ENCODE measurements at regions not wholly inside any gene's neighbourhood (a gene's known extent, or its start where the extent isn't known, plus 50 kb on each side); places are given as distances from the start of the nearest gene placed in this dataset.

DNA sequence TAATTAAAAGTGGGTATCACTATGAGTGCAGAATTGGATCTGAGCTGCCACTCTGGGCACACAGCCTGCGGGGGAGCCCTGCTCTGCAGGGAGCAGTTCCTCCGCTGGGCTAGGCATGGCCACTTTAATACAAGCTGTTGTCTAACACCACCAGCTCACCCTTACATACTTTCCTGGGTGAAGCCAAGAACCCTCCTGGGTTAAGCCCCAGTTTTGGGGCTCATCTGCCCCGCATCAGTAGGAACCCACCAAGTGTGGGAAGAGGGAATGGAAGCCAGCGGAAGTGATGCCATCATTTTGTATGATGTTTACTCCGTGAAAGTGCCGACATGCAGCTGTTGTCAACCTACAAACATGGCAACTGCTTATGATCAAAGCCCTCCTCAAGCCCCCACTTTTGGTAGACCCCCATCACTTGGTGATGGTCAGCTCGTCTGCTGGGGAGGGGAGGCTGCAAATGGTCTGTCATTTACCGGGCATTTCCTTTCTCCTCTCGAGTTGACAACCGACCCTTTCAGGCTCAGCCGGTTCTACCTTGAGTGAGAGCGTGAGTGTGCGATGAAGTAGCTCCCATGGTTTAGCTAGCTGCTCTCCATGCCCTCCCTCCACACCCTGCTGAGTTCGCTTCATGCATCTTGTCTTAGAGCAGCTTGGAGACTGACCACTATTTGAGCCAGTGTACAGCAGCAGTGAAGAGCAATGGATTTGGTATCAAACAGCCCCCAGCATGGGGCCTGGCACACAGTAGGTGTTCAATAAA, 95.3 kb upstream of the IER5L start:
- no peak for DNase-seq (ENCODE audit: low read depth)

DNA sequence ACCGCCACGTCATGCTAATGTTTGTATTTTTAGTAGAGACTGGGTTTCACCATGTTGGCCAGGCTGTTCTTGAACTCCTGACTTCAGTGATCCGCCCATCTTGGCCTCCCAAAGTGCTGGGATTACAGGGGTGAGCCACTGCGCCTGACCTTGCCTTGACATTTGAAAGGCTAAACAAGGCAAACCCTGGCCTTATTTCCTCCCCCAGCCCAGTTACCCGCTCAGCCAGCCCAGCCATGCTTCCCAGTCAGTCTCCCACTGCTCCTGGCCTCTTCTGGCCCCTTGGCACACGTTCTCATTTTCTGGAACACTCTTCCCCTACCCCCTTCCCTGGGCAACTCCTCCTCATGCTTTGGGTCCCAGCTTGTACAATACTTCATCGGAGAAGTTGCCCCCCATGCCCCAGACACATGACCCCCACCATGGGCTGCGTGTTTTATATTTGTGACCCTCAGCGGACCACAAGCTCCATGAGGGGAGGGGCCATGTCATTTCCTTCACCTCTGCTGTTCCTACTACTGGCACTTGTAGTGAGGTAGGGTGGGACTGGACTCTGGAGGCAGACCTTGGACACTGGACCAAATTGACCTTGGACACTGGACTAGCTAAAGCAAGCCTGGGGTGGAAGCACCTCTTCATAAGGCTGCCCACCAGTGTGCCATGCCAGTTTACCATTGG, 94.4 kb upstream of the IER5L start:
- no peak for DNase-seq (ENCODE audit: low read depth)

DNA sequence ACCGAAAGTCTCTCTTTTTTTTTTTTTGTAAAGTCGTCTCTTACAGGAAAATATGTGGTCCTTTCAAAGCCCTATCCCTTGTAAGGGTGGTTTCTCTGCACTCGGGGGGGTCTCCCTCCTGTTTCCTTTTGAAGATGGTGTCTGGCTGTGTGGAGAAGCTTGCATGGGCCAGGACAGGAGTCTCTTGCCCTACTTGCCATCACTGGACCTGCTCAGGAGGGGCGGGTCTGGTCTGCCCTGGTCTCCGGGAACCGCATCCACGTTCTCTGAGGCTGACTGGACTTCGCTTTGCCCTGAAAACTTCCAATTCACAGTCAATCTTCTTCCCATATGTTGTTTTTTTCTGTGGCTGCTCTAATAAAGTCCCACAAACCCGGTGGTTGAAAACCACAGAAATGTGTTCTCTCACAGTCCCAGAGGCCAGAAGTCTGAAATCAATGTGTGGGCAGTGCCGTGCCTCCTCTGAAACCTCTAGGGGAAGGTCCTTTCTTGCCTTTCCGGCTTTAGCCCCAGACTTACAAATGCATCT, 92.9 kb upstream of the IER5L start:
- peak; percentile 73 for DNase-seq (ENCODE audit: low read depth)

DNA sequence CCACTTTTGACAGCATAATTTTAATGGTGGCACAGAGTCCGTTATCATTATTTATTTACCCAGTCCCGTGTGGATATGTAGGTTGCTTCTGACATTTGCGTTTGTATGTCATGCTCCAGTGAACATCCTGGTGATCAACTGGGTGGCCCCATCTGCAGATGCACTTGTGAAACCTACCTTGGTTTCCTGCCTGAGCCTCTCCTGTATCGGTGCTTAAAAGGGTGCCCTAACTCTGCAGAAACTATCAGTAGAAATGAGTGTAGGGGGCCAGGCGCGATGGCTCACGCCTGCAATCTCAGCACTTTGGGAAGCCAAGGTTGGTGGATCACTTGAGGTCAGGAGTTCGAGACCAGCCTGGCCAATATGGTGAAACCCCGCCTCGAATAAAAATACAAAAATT, 92.1 kb upstream of the IER5L start:
- DNase-seq (ENCODE audit: low read depth) = no peak

DNA sequence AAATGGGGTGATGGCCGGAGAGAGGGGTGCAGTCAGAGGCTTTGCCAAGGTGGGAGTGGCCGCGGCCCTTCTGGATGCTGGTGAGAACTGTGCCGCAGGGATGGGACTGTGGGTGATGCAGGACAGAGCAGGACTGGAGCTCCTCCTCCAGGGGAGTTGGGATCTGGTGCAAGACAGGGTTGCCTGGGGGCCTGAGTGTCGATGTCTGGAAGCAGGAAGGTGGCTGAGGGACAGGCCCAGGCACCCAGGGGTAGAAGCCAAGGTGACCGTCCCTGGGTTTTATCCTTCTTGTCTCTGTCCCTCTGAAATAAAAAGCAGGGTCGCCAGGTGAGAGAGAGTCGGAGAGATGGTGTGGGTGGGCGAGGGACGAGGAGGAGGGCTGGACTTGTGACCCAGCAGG, 89.1 kb upstream of the IER5L start:
- DNase-seq (ENCODE audit: low read depth) = no peak

DNA sequence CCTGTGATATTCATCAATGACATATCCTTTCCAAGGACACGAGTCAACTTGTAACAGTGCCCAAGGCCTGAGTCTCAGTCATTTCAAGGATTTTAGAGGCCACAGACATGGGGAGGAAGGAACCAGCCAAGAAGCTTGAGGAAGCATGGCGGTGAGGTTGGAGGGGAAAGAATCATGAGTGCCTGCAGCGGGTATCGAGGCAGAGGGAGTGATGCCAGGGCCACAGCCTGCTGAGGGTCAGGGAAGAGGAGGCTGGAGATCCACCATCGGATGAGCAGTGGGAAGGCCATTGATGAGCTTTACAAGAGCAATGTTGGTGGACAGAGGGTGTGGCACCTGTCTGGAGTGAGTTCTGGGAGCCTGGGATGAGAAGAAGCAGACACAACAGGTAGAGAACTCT, 88.5 kb upstream of the IER5L start:
- no peak for DNase-seq (ENCODE audit: low read depth)

DNA sequence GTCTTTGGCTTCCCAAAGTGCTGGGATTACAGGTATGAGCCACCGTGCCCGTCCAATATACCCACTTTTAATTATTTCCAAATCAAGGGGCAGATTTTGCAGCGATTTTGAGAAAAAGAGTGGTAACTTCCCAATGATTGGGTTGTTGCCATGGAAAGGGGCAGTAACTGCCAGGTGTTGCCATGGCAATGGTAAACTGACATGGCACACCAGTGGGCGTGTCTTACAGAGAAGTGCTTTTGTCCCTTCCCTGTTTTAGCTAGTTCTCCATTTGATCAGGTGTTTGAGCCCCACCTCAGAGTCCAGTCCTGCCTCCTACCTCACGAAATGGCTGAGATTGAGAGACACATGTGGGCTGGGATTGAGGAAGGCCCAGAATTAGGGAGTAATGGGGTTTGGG, 86.3 kb upstream of the IER5L start:
- DNase-seq (ENCODE audit: low read depth) = no peak

DNA sequence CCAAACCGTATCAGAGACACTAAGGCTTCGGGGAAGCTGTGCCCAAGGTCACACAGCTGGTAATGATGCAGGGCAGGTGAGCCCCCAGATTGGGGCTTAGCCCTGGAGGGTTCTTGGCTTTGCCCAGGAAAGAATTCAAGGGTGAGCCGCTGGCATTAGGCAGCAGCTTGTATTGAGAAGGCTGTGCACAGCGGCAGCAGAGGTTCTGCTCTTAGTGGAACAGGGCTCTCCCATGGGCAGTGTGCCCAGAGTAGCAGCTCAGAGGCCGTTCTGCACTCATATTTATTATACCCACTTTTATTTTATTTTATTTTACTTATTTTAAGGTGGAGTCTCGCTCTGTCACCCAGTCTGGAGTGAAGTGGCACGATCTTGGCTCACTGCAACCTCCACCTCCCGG, 85.8 kb upstream of the IER5L start:
- no peak for DNase-seq (ENCODE audit: low read depth)

DNA sequence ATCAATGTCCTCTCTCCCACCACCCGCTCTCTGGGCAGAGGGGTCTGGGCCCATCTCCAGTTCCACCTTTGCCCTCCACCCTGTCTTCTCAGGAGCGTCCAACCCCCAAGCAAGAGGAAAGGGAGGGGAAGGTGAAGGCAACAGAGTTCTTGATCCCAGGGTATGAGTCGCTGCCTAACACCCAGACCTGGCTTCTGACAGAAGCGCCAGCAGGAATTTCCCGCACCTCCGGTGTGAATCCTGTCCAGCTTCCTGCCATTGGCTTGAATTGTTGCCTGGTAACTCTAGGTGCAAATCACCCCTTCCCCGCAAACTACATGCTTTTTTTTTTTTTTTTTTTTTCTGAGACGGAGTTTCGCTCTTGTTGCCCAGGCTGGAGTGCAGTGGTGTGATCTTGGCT, 84.2 kb upstream of the IER5L start:
- DNase-seq (ENCODE audit: low read depth) = no peak

DNA sequence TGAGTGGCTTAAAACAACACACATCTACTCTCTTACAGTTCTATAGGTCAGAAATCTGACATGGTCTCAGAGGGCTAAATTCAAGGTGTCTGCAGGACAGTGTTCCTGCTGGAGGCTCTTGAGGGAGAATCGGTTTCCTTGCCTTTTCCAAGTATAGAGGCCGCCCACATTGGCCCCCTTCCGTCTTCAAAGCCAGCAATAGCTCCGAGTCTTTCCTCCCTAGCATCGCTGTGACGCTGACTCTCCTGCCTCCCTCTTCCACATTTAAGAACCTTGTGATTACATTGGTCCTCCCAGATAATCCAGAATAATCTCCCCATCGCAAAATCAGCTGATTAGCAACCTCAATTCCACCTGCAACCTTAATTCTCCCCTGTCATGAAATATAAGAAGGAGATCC, 81.3 kb upstream of the IER5L start:
- no peak for DNase-seq (ENCODE audit: low read depth)

DNA sequence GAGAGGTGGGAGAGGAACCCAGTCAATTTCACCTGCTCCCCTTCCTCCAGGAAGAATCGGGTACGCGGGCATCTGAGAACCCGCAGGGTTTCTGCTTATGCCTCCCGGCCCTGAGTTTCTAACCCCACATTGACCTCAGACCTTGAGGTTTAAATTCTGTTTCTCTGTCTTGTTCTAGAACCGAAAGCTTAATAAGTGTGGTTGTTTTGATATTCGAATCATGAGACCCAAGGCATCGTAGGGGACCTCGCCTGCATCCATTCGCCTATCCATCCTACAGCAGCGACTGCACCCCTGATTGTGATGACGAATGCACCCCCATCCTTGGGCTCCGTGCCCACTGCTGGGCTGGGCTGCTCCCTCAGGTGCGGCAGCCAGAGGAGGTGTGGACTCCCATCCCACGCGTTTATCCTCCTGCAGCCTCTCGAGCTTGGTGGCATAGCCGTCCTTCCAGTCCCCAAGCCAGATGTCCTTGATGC, 80.8 kb upstream of the IER5L start:
- DNase-seq (ENCODE audit: low read depth) = no peak

DNA sequence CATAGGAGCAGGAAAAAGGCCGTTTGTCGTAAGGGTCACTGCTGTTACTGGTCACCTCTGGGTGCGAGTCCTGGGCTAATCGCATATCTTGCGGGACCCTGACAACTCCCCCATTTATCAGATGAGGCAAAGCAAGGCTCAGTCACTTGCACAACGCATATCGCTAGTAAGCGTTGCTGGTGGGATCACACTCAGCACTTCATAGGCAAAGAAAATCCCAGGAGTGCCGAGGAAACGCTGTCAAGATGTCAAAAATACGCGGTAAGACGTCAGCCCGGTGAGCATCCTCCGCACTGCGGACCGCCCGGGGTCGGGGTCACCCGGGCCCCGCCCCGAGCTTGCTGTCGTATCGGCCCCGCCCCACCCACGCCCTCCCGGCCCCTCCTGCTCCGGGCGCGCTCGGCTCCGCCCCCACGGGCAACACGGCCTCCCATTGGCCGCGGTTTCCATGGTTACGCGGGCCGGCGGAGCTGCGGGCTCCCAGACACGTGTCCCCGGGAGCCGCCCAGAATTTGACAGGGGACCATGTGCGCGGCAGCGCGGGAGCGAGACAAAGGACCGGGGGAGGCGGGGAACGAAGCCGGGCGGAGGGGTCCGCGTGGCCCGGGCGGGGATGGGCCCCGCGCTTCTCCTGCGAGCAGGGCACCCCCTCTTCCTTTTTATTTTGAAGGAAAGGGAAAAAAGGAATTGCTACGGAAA, 80.2 kb upstream of the IER5L start:
- no peak for DNase-seq (ENCODE audit: low read depth)

DNA sequence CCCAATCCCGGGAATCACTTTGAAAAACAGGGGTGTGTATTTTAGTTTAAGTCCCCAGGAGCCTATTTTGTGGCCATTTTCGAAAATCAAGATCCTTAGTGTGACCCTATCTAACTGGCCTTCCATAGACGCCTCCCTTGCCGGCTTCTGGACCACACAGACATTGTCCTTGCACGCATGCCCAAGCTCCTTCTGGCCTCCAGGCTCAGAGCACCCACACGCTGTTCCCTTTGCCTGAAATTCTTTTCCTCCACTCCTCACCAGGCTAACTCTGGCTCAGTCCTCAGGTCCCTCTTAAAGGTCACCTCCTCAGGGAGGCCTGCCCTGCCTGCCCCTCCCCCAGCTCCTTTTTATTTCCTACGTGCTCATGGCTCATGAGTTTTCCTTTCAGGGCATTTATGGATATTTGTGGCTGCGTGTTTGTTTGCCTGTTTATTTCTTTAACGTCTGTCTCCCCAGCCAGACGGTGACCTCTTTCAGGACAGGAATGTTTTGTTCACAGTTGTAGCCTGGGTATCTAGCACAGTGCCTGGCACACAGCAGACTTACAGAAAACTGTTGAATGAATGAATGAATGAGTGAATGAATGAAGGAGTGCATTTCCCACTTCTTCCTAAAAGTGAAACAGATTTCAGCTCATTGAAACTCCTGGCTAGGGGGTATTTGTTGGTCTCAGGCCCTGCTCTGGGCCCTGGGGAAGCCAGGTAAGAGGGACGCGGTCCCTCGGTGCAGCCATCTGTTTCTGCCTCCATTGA, 79.1 kb upstream of the IER5L start:
- DNase-seq (ENCODE audit: low read depth) = no peak

DNA sequence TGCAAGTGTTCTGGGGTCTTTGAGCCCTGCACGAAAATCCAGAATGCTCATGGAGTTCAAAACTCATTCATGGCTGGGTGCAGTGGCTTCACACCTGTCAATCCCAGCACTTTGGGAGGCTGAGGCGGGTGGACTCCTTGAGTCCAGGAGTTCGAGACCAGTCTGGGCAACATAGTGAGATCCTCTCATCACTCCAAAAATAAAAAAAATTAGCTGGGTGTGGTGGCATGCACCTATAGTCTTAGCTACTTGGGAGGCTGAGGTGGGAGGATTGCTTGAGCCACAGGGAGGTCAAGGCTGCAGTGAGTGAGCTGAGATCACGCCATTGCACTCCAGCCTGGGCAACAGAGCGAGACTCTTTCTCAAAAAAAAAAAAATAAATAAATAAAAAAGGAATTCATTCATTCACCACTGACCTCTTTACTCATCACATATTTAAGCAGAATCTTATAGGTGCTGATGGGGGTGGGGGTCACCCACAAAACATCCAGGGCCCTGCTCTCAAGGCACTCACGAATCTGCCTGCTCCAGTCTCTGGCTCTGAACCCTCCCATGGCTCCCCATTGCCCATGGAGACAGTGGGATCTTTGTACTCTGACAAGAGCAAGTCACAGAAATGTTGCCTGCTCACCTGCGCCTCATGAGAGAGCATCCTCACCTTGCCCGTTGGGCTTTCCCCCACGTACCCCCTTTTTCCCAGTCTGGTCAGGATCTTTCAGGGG, 76.7 kb upstream of the IER5L start:
- DNase-seq (ENCODE audit: low read depth) = no peak

DNA sequence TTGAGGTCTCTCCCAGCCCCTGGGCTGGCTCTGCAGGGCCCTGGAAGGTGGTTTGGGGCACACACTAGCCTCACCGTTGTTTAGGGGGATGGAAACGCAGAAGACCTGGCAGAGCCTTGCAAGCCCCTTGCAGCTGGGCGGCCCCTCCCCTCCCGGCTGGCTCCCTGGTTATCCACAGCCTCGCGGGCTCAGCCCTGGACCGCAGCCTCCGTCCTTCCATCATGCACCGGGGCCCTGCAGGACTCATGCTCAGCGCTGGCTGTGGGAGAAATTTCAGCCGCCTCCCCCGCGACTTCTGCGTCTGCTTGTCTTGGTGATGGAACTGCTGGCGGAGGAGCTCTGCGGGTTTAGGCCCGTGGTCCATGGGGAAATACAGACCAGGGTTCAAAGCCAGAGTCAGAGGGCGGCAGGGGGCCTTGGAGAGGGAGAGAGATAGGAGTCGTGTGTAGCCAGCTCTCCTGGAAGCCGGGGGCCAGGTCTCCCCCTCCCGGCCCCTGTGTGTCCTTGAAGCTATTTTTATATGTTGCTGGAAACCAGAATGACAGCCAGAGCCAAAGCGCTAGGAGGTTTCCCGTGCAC, 75.8 kb upstream of the IER5L start:
- DNase-seq (ENCODE audit: low read depth) = no peak

DNA sequence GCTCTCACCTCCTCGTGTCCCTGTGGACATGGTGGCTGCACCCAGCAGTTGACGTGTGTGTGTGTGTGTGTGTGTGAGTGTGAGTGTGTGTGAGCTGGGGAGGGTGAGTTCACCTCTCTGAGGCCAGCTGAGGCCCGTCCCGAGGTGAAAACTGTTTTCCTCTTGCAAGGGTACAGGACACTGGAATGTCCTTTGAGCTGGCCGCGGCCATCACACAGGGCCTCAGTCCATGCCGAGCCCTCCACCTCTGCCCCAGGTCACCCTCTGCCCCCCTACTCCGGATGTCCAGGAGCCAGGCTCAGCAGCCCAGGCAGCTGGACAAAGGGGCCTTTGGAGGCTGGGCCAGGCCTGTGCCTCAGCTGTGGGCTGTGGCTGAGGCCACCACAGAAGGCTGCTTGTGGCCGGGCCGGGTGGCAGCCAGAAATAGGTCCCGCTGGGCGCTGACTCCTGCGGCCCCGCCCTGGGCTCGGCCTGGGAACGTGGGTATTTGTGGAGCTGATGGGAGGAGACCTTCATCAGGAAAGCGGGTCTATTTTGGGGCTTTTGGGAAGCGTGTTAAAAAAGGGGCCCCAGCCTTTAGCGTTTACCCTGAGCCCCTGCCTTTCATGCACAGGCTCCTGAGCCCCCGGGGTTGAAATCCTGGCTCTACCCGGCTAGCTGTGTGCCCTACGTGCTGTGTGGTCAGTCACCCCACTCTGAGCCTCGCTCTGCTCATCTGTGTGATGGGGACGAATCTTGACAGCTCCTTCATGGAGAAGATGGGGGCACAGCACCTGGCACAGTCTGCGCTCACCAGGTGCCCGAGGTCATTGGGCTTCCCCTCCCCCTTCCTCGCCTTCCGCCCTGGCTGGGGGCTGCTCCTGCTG, 75.1 kb upstream of the IER5L start:
- DNase-seq (ENCODE audit: low read depth) = no peak

DNA sequence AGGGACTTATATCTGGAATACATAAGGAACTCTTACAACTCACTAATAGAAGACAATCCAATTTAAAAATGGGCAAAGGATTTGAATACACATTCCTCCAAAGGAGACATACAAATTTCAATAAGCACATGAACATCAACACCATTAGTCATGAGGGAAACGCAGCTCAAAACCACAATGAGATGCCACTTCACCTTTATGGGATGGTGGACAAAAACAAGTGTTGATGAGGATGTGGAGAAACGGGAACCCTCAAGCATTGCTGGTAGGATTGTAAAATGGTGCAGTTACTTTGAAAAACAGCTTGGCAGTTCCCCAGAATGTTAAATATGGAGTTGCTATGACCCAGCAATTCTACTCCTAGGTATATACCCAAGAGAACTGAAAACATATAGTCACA, 72.7 kb upstream of the IER5L start:
- peak; percentile 37 for DNase-seq (ENCODE audit: low read depth)

DNA sequence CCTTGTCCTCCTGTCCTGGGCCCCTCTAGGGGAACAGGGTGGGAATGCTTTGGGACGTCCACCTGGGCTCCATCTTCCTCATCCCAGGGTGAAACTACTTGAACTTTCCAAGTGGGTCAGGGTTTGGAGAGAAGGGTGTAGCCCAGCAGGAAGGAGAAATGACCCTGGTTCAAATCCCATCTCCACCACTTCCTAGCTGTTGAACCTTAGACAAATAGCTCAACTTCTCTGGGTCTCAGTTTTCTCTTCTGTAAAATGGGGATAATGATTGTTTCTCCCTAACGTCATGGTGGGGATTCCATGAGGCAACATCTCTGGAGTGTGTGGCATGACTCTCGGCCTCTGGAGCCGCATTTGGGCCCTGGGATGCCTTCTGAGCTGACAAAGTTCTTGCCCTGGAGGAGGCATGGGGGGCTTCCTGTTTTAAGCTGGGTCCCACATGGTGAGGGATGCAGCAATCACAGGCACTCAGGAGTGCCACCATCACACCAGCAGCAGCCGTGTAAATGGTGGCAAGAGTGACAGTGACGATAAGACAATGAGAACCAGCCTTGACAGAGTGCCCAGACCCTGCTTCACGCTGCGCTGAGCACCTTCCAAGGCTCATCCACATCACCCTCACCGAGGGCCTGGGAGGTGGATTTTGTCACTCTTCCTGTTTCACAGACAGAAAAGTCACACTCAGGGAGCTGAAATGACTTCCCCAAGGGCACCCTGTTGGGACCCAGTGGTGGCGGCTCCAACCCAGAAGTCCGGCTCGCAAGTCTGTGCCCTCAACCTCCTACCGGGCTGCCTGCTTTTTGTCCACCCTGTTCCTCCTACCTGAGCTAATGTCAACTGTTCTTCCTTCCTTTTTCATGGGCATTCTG, 69.5 kb upstream of the IER5L start:
- no peak for DNase-seq (ENCODE audit: low read depth)

DNA sequence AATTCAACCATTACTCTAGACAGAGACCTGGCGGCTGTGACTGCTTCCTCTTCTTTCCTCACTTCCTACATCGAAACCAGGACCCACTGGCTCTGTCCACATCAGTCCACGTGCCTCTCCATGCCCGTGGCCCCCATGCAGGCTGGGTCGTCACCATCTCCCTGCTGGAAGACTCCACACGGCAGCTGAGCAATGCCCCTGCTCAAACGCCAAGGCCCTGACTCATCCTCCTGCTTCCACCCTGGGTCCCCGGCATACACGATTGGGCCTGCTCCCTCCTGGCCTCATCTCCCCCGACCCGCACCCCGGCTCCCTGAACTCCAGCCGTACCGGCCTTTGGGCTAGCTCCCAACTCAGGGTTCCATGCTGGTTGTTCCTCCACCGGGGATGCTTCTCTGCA, 67.2 kb upstream of the IER5L start:
- DNase-seq (ENCODE audit: low read depth) = peak; percentile 30
